ENCODE measurements at regions not wholly inside any gene's neighbourhood (a gene's known extent, or its start where the extent isn't known, plus 50 kb on each side); places are given as distances from the start of the nearest gene placed in this dataset.

GRCh38 chr18:28718696-28719095 is 541.8 kb upstream of the CDH2 start:
- TF ChIP-seq CTCF (IDR thresholded peaks at IDR 0.05; ENCODE audit: poor library complexity) (no peak), EZH2 (IDR thresholded peaks at IDR 0.05; ENCODE audit: borderline replicate concordance) (no peak)

Data from hepatocyte (in vitro differentiated cells).